Stimulated activated CD8-positive, alpha-beta memory T cell treated with anti-CD3 and anti-CD28 coated beads, Interleukin-15, amount 100 ng/mL, for 48 hours (primary cell): ENCODE measurements at regions not wholly inside any gene's neighbourhood (a gene's known extent, or its start where the extent isn't known, plus 50 kb on each side); places are given as distances from the start of the nearest gene placed in this dataset.

Experiments used
- DNase-seq, 2 donors: peaks; one replicate each; pipeline ENCODE4 v3.0.0-alpha.2; 2020; ENCODE audit warnings: low read depth in 2 of 2

GRCh38 chr9:126240835-126241234 is 85.8 kb upstream of the MVB12B start:
- no peak for DNase-seq

GRCh38 chr9:126248680-126249079 is 77.9 kb upstream of the MVB12B start:
- DNase-seq = no peak

GRCh38 chr9:126261584-126262356 is 64.9 kb upstream of the MVB12B start:
- no peak for DNase-seq

GRCh38 chr9:126262738-126263137 is 63.9 kb upstream of the MVB12B start:
- DNase-seq = no peak

- DNase-seq = no peak
Measured at GRCh38 chr9:126270556-126270955, 56.1 kb upstream of the MVB12B start.

- no peak for DNase-seq
Measured at GRCh38 chr9:126275386-126276001, 51.1 kb upstream of the MVB12B start.

- no peak for DNase-seq
Measured at GRCh38 chr9:126276056-126276728, 50.4 kb upstream of the MVB12B start.
